ENCODE measurements at regions not wholly inside any gene's neighbourhood (a gene's known extent, or its start where the extent isn't known, plus 50 kb on each side); places are given as distances from the start of the nearest gene placed in this dataset.

GRCh38 chr1:112264553-112264952 lies 131.5 kb upstream of the CTTNBP2NL start:
- no peak for DNase-seq (ENCODE audit: low read depth, low spot score)

DNA sequence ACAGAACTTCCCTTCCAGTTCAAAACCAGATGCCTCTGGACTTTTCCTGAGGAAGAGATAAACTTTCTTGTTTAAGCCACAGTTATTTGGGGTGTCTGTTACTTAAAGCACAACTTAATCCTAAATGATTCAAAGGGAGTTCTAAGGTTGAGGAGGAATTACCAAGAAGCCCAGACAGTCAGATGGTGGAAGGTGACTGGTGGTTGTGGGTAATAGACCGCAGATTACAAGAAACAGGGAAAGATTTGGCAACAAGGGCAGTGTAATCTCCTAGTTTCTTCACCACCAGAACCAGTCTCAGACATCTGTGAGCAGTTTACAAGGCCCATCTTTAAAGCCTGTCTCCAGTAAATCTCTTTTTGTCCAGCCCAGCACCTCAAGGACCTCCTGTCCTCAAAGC lies 130.1 kb upstream of the CTTNBP2NL start:
- Histone ChIP-seq H3K9me1 (ENCODE audit: control insufficient read depth, extremely low read depth, insufficient read depth, low read length) (no peaks in the 10 kb centered on the region), H3K9ac (ENCODE audit: control insufficient read depth, extremely low read depth, insufficient read depth, low read length) (no peak overlapping the region), H3K27me3 (ENCODE audit: control insufficient read depth, extremely low read depth, insufficient read depth, low read length) (peaks cover 7% of the 10 kb centered on the region), H3K4me2 (ENCODE audit: control insufficient read depth, extremely low read depth, insufficient read depth, low read depth, low read length) (no peak overlapping the region), H2AFZ (ENCODE audit: control insufficient read depth, low read length) (no peak overlapping the region), H3K27ac (ENCODE audit: control insufficient read depth, insufficient read depth, low read length) (no peak overlapping the region), H4K20me1 (ENCODE audit: control insufficient read depth, extremely low read depth, insufficient read depth, low read length) (no peaks in the 10 kb centered on the region), H3K9me3 (ENCODE audit: control insufficient read depth, low read depth, low read length) (no peaks in the 10 kb centered on the region), H3K4me1 (ENCODE audit: control insufficient read depth, extremely low read depth, insufficient read depth, low read length) (no peaks in the 10 kb centered on the region), H3K79me2 (ENCODE audit: control insufficient read depth, insufficient read depth, low read length) (no peaks in the 10 kb centered on the region), H3K36me3 (ENCODE audit: control insufficient read depth in 2 of 2, extremely low read depth in 1 of 2, insufficient read depth in 2 of 2, low read length in 2 of 2) (no peaks in the 10 kb centered on the region), H3K4me3 (ENCODE audit: control insufficient read depth in 2 of 3, extremely low read depth in 1 of 3, insufficient read depth in 2 of 3, low read depth in 1 of 3, low read length in 3 of 3) (no peak overlapping the region)
- dilution Hi-C loops (cut with MboI; ENCODE audit: extremely low pct_ligation_motif_present, low sequenced_read_pairs), result no loop called here
- DNase-seq (ENCODE audit: low read depth, low spot score), result no peak
- no peak for FAIRE-seq
- TF ChIP-seq EZH2 (IDR thresholded peaks at IDR 0.05; ENCODE audit: low read length) (no peak), CTCF (optimal IDR thresholded peaks at IDR 0.05 in 1 of 3, IDR thresholded peaks at IDR 0.05 in 1 of 3, conservative IDR thresholded peaks at IDR 0.05 in 1 of 3; ENCODE audit: extremely low read depth in 1 of 3, insufficient read depth in 2 of 3, low read length in 3 of 3) (no peak)

More at GRCh38 chr1:112264553-112264952, 131.5 kb upstream of the CTTNBP2NL start:
- no peaks in the 10 kb centered on the region for H3K4me1 ChIP-seq (ENCODE audit: control insufficient read depth, extremely low read depth, insufficient read depth, low read length)
- no peaks in the 10 kb centered on the region for H4K20me1 ChIP-seq (ENCODE audit: control insufficient read depth, extremely low read depth, insufficient read depth, low read length)
- no peaks in the 10 kb centered on the region for H3K36me3 ChIP-seq (ENCODE audit: control insufficient read depth in 2 of 2, extremely low read depth in 1 of 2, insufficient read depth in 2 of 2, low read length in 2 of 2)
- no peaks in the 10 kb centered on the region for H3K9me3 ChIP-seq (ENCODE audit: control insufficient read depth, low read depth, low read length)
- no peaks in the 10 kb centered on the region for H3K79me2 ChIP-seq (ENCODE audit: control insufficient read depth, insufficient read depth, low read length)
- H3K4me3 ChIP-seq (ENCODE audit: control insufficient read depth in 2 of 3, extremely low read depth in 1 of 3, insufficient read depth in 2 of 3, low read depth in 1 of 3, low read length in 3 of 3), result no peak overlapping the region
- no peak for FAIRE-seq
- H3K9ac ChIP-seq (ENCODE audit: control insufficient read depth, extremely low read depth, insufficient read depth, low read length), result no peak overlapping the region
- no peak for TF ChIP-seq CTCF (optimal IDR thresholded peaks at IDR 0.05 in 1 of 3, IDR thresholded peaks at IDR 0.05 in 1 of 3, conservative IDR thresholded peaks at IDR 0.05 in 1 of 3; ENCODE audit: extremely low read depth in 1 of 3, insufficient read depth in 2 of 3, low read length in 3 of 3)
- TF ChIP-seq EZH2 (IDR thresholded peaks at IDR 0.05; ENCODE audit: low read length), result no peak
- dilution Hi-C loops (cut with MboI; ENCODE audit: extremely low pct_ligation_motif_present, low sequenced_read_pairs), result no loop called here
- no peak overlapping the region for H3K4me2 ChIP-seq (ENCODE audit: control insufficient read depth, extremely low read depth, insufficient read depth, low read depth, low read length)
- no peak overlapping the region for H3K27ac ChIP-seq (ENCODE audit: control insufficient read depth, insufficient read depth, low read length)
- H3K27me3 ChIP-seq (ENCODE audit: control insufficient read depth, extremely low read depth, insufficient read depth, low read length), result peaks cover 7% of the 10 kb centered on the region
- H3K9me1 ChIP-seq (ENCODE audit: control insufficient read depth, extremely low read depth, insufficient read depth, low read length), result no peaks in the 10 kb centered on the region
- H2AFZ ChIP-seq (ENCODE audit: control insufficient read depth, low read length), result no peak overlapping the region
